Activated CD4-positive, CD25-positive, alpha-beta regulatory T cell treated with anti-CD3 and anti-CD28 coated beads, Interleukin-2, amount 50 U/mL, for 16 hours (primary cell): ENCODE measurements at regions not wholly inside any gene's neighbourhood (a gene's known extent, or its start where the extent isn't known, plus 50 kb on each side); places are given as distances from the start of the nearest gene placed in this dataset.
A peak's percentile ranks its signal among the peaks of the same experiment; 100 is the strongest.
"Not testable (repeated sequence)": the region's sequence is repeated elsewhere in the genome, so short reads cannot be mapped to it uniquely, and the experiment has no call there.

ENCODE experiments used
- DNase-seq: peaks from one replicate; pipeline ENCODE4 v3.0.0-alpha.2; 2020; ENCODE audit warnings: low read depth, low spot score

GRCh38 chr3:107942951-107943749 lies 147.7 kb downstream of the CD47 start:
- no peak for DNase-seq

GRCh38 chr3:107942244-107942643 lies 148.6 kb downstream of the CD47 start:
- no peak for DNase-seq

DNA sequence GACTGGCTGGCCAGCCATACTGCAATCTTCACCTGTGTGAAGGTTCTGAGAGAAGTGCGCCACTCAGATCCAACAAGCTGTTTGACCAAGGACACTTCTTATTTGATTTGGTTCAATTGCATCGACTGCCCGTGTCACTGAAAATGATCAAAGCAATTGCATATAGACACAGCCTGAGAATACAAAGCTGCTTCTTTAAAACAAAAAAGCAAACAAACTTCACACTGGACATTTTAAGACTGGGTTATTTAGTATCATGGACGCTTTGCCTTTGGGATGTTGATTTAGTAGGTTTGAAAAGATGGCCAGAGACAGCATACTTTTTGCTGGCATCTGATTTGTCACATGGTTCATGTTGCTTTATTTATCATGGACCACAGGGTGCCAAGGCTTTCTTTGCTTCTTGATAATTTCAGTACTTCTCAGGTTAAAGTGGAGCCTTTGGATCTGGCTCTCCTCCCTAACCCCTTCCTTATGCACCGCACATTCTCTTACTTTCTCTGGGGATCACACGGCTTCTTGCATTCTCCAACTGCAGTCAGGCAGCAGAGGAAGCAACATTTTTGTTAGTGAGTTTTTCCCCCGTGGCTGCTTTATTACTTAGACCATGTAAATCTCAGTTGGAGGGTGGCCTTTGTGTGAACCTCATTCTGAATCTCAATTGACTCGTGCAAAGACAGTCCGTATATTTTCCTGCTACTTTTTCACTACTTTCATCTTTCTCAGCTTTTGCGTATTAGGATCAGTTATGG lies 151.0 kb downstream of the CD47 start:
- no peak for DNase-seq

- DNase-seq = no peak
Observed at GRCh38 chr3:107938143-107938542, 152.7 kb downstream of the CD47 start.

GRCh38 chr3:107934808-107935207 lies 156.0 kb downstream of the CD47 start:
- no peak for DNase-seq

DNA sequence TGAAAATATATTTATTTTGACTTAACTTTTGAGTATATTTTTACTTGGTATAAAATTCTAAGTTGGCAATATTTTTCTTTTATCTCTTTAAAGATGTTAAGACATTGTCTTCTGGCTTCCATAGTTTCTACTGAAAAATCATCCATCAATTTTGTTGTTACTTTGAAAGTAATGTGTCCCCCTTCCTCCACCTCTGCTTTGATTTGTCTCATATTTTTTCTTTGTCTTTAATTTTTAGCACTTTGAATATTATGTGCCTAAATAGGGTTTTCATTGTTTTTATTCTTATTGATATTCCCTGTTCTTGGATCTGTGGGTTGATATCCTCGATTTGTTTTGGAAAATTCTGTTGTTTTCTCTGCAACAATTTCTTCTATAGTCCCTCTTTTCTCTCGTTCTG lies 157.4 kb downstream of the CD47 start:
- no peak for DNase-seq

DNA sequence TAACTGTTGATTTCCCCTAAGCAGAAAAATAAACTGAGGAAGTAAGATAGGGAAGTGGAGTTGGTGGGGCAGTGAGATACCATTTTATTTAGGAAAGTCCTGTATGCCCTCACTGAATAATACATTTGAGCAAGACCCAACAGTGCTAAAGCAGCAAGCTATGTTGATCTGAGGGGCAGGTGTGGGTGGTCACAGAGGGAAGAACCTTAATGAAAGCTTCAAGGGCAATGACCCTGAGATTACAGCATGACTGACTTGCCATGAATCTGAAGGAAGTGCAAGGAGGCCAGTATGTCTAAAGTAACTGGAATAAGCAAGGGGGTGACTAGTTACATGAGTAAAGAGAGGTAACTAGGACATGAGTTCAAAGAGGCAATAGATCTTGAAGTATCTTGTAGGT lies 159.5 kb downstream of the CD47 start:
- DNase-seq = no peak

- no peak for DNase-seq
Observed at GRCh38 chr3:107929088-107929487, 161.7 kb downstream of the CD47 start.

- DNase-seq = no peak
Observed at GRCh38 chr3:107928084-107928445, 162.8 kb downstream of the CD47 start.

GRCh38 chr3:107927361-107928083 lies 163.3 kb downstream of the CD47 start:
- DNase-seq = peak; percentile 38

DNA sequence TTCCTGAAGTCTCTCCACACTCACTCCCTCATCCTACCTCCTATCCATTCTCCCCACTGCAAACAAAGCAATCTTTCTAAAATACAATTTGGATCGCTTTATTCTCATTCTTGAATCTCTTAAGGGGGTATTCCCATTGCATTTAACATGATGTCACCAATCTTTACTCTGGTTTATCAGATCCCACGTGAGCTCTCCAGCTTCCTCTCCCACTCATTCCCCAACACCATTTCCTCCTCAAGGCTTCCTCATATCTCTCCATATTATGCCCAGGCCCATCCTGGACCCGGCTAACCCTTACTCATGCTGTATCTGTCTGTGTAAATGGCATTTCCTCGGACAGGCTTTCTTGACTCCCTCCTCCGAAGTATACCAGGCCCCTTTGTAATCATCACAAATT lies 165.0 kb downstream of the CD47 start:
- DNase-seq = no peak

DNA sequence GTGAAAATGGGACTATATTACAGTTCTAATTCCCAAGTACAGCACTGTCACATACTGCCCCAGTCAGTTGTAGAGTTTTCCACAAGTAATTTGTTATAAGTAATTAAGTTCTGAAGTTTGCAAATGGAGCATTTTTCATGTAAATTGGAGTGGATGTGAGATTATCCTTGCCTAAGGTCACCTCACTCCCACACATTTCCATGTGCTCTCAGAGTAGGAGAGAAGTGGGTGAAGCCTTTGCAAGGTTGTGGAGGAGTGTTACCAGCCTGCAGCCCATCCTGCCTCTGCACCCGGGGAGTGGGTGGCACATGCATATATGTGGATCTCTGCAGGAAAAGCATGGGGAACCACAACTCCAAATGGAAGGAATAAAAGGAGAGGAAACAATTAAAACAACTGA lies 169.8 kb downstream of the CD47 start:
- DNase-seq = no peak

DNA sequence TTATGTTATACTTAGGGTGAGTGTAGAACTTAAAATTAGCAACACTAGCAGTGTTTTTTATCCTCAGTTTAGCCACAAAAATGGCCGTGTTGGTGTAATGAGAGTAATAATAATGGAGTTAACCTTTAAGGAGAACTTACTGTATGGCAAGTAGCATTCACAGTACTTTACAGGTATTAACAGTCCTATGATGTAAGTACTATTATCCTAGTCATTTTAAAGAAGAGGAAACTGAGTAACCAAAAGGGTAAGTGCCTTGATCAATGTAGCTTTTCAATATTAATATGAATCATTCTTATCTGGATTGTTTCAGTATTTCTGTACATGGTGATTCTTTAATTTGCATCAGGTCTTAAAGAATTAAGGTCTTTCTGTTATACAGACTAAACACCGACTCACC lies 170.3 kb downstream of the CD47 start:
- no peak for DNase-seq

- DNase-seq = no peak
Observed at GRCh38 chr3:107919239-107919638, 171.6 kb downstream of the CD47 start.

DNA sequence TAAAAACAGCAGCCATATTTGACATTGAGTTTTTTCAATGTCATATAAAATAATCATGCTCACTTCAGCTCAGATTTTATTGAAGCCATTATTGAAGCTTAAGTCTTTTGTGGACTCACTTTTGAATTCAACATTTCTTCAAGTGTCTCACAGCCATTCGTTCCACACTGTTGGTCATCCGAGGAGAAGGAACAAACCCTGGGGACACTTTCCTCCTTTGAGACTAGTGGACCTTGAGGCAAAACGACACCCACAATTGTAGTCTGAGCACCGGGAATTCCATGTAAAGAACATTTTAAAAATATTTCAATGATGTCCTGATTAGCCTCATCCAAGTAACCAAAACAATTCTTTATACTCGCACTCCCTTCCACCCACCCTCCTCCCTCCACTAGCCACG lies 174.7 kb downstream of the CD47 start:
- no peak for DNase-seq

DNA sequence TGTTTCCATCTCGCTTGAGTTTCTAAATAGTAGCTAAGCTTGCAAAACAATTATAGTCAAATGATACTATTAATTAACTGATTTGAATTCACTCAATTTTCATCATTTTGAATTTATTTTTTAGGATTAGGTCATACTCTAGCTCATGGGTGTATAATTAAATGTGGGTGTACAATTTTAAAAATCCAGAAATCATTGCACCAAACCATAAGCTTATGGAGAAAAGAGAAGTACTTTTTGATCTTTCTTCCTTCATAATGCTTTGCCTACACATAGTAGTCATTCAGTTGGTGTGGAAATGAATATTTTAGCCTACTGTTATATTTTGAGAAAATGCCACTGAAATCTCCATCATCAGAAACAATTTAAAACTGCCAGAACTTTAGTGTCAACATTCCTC lies 175.1 kb downstream of the CD47 start:
- DNase-seq = no peak

DNA sequence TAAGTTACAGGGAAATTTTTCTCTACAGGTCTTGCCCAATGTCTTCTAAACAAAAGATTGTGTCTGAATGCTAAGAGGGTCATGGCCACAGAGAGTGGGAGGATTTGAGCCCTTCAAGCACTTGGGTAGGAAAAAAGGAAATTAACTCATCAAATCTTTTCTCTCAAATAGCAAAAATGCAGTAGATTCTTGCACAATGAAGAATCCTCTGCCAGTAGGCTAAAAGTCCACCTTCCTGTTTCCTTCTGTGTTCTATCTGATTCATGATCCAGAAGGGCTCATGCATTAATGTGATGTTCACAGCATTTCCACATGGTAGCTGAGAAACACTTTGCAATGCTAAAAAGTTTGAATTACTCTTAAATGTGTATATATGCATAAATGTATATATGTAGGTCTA lies 177.1 kb downstream of the CD47 start:
- DNase-seq = no peak

GRCh38 chr3:107911337-107912000 lies 179.4 kb downstream of the CD47 start:
- DNase-seq = no peak

GRCh38 chr3:107910713-107911259 lies 180.0 kb downstream of the CD47 start:
- no peak for DNase-seq

- not testable (repeated sequence) for DNase-seq
Observed at GRCh38 chr3:107909583-107909982, 181.2 kb downstream of the CD47 start.

- no peak for DNase-seq
Observed at GRCh38 chr3:107907996-107908395, 182.8 kb downstream of the CD47 start.
